Epithelial cell of esophagus (primary cell): ENCODE measurements at regions not wholly inside any gene's neighbourhood (a gene's known extent, or its start where the extent isn't known, plus 50 kb on each side); places are given as distances from the start of the nearest gene placed in this dataset.
"Not testable (repeated sequence)": the region's sequence is repeated elsewhere in the genome, so short reads cannot be mapped to it uniquely, and the experiment has no call there.

ENCODE experiments used
- DNase-seq: peaks from one replicate; pipeline ENCODE4 v3.0.0; 2010; ENCODE audit warnings: low read depth
- H3K4me3 ChIP-seq: 2 replicates; pipeline ENCODE4 v1.5.1; 2011; ENCODE audit warnings: mild to moderate bottlenecking, low read length, control low read depth
- TF ChIP-seq, protein P1 (sequence below): IDR thresholded peaks from 2 replicates; pipeline ENCODE4 v1.5.1; 2011; ENCODE audit warnings: low read depth, mild to moderate bottlenecking, low read length, control low read depth, inconsistent platforms; ENCODE audit not compliant: insufficient read depth; ENCODE audit errors: missing control alignments

DNA sequence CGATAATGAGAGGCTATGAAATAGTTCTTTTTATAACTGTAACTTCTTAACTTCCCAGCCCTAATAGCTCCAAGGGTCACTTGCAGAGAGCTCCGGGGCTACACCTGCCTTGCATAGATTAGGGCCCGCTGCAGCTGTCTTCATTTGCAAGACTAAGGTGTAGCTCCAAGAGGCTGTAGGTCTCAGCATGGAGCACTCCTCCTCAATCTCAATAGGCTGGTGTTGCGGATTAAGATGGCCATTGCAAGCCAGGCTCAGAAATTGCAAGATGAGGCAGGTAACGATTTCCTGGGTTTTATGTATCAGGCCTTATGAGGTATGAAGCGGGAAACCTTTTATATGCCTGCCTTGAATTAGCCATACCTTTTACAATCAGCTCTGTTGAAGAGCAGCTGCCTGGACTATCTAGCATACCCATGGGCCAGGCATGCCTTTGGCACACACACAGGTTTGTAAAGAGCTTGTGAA is 185.7 kb downstream of the TM9SF2 start:
- no peak for DNase-seq
- TF ChIP-seq, protein P1, sequence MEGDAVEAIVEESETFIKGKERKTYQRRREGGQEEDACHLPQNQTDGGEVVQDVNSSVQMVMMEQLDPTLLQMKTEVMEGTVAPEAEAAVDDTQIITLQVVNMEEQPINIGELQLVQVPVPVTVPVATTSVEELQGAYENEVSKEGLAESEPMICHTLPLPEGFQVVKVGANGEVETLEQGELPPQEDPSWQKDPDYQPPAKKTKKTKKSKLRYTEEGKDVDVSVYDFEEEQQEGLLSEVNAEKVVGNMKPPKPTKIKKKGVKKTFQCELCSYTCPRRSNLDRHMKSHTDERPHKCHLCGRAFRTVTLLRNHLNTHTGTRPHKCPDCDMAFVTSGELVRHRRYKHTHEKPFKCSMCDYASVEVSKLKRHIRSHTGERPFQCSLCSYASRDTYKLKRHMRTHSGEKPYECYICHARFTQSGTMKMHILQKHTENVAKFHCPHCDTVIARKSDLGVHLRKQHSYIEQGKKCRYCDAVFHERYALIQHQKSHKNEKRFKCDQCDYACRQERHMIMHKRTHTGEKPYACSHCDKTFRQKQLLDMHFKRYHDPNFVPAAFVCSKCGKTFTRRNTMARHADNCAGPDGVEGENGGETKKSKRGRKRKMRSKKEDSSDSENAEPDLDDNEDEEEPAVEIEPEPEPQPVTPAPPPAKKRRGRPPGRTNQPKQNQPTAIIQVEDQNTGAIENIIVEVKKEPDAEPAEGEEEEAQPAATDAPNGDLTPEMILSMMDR = no peak

DNA sequence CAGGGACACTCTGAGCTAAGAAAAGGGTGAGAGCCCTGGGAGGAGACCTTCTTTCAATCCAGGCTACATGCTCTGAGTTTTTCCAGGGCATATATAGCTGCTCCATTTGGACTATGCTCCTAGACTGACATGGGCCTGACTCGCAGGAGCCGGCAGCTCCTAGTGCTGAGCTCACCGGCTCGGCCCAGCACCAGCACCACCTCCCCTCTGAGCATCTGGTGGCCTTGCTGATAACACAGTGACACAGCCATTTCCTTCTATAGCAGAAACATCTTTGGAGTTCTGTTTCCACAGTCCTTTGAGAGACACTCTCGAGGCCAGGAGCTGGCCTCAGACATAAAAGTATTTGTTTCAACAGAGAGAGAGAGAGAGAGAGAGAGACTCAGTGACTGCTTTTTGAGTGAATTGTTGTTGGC is 184.9 kb downstream of the TM9SF2 start:
- no peak overlapping the region for H3K4me3 ChIP-seq
- TF ChIP-seq, protein P1 = no peak
- DNase-seq = peak; percentile 6

More for the DNA sequence above, 185.7 kb downstream of the TM9SF2 start:
- no peak overlapping the region for H3K4me3 ChIP-seq

DNA sequence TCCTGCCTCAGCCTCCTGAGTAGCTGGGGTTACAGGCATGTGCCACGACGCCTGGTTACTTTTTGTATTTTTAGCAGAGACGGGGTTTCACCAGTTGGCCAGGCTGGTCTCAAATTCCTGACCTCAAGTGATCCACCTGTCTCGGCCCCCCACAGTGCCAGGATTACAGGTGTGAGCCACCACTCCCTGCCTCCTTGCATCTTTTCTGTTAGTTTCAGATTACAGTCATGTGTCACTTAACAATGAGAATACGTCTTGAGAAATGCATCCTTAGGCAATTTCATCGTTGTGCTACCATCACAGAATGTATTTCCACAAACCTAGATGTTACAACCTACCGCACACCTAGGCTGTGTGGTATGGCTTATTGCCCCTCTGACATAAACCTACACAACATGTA is 180.4 kb downstream of the TM9SF2 start:
- TF ChIP-seq, protein P1 = no peak
- no peak overlapping the region for H3K4me3 ChIP-seq
- no peak for DNase-seq

DNA sequence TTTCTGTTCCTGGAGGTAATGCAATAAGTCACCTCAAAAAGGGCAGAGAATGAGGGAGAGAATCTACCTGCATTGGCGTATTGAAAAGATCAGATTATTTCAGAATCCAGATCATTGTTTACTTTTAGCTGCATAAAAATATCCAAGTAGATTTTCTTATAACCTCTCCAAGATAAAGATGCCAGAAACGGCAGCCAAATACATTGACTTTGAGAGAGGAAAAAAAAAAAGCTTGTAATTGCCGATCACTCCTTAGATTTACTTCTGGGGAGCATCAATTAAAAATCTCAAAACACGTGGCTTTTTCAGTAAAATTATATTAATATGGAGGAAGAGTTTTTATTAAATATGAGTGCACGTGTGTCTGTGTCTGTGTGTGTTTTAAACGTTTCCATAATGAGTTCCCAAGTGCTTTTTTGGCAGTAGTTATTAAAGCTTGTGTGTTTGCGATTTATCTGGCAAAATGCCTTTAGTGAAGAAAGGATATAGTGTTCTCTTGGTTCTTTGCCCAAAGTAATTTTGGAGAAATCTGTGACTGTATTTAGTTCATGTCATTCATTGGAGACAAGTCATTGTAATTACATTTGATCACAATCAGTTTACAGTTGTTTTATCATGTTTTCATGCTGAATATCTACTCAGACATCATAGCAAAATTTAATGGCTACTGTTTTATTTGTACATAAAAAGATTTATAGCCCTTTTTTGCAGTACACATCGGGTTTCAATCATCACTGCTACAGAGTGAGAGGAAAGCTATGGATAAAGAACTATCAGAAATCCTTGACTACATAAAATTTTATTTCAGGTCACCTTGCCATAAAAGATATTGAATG is 176.1 kb downstream of the TM9SF2 start:
- TF ChIP-seq, protein P1 = no peak
- no peak for DNase-seq

DNA sequence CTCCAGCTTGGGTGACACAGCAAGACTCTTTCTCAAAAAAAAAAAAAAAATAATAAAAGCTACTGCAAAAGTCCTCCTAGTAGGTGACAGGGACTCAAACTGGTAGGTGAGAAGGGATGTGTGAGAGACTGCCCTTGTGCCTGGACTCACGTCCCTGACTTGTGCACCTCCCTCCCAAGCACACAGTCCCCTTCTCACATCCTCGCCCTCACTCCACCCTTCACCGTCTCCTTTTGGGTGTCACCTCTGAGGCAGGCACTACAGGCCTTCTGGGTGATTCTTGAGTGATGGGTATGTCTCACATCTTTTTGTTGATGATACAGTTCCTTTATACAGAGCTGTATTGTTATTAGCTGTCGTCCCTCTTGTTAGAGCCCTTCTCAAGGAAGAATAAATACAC is 170.5 kb downstream of the TM9SF2 start:
- DNase-seq = no peak
- TF ChIP-seq, protein P1 = no peak

More for the DNA sequence above, 176.1 kb downstream of the TM9SF2 start:
- H3K4me3 ChIP-seq = no peak overlapping the region

DNA sequence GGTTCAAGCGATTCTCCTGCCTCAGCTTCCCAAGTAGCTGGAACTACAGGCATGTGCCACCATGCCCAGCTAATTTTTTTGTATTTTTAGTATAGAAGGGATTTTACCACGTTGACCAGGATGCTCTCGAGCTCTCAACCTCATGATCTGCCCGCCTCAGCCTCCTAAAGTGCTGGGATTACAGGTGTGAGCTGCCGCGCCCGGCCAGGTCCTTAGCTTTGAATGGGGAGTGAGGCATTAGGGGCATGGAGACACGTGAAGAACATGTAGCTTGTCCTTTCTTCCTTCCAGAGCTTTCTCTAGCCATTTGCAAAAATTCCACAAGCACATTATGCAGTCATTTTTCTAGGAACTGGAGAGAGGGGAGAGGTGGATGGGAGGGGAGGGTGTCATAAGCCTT is 167.8 kb downstream of the TM9SF2 start:
- not testable (repeated sequence) for H3K4me3 ChIP-seq, DNase-seq

More for the DNA sequence above, 170.5 kb downstream of the TM9SF2 start:
- H3K4me3 ChIP-seq = no peak overlapping the region

DNA sequence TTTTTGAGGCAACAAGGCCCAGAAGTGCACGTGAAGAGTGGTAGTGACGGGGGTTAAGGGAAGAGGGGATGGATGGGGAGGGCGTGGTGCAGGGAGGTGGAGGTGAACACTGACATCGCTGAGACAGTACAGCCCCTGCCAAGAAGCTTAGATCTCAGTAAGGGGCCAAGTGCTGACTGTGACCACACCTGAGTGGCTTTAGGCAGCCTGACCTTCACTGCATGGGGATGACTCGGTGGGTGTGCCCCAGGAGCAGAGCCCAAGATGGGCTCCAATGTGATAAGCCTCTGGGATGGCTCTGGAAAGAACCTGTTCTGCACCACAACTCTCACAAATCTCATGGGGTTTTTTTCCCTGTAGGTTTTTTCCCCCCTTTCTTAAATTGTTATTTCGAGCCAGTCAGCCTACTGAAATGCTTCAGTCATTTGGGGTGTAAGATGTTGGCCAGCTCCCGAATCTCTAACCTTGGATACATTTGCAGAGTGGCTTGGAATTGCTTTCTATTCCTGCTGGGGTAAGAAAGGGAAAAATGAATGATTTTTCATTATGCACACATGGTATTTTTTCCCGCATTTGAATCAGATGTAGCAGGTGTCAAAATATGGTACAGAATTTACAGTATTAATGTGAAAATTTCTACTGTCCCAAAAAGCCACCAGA is 165.0 kb downstream of the TM9SF2 start:
- DNase-seq = no peak
- TF ChIP-seq, protein P1 = no peak
- H3K4me3 ChIP-seq = no peak overlapping the region
